A673 (cell line): ENCODE measurements at regions not wholly inside any gene's neighbourhood (a gene's known extent, or its start where the extent isn't known, plus 50 kb on each side); places are given as distances from the start of the nearest gene placed in this dataset.

Experiments
- BruUV-seq: library from RNA; stranded (reverse); fragments of 400-500 nt; replicated peaks from 2 replicates; lab custom pipeline; 2021; lab: Mats Ljungman, UMichigan
- CTCF ChIA-PET: fragments of 300-600 bp; sonication (Branson Sonifier 250); formaldehyde crosslinking; loops from one replicate; lab custom pipeline; 2022; ENCODE audit warnings: antibody characterized with exemption; lab: Charles Lee
- POLR2A ChIA-PET: fragments of 300-600 bp; sonication (Branson Sonifier 250); formaldehyde crosslinking; loops from one replicate; lab custom pipeline; 2022; ENCODE audit warnings: antibody characterized with exemption; ENCODE audit not compliant: low non-redundant PET; lab: Charles Lee
- DNase-seq: peaks from one replicate; pipeline ENCODE4 v3.0.0-alpha.2; 2015; ENCODE audit warnings: low spot score
- H3K27ac ChIP-seq: fragments of 200-600 bp; sonication (generic); 2 replicates; pipeline ENCODE4 v1.5.1; 2016; ENCODE audit warnings: mixed run types, low read depth, mild to moderate bottlenecking, mixed read lengths, antibody characterized with exemption, low read length; ENCODE audit not compliant: poor library complexity, severe bottlenecking
- H3K27me3 ChIP-seq: fragments of 200-600 bp; sonication (generic); replicated peaks from 2 replicates; pipeline ENCODE4 v1.6.1; 2017; ENCODE audit warnings: mixed run types, low read depth, mild to moderate bottlenecking, mixed read lengths, antibody characterized with exemption, low read length; ENCODE audit not compliant: insufficient read depth, poor library complexity
- H3K36me3 ChIP-seq: fragments of 200-600 bp; sonication (generic); 2 replicates; pipeline ENCODE4 v1.6.1; 2016; ENCODE audit warnings: mixed run types, mild to moderate bottlenecking, mixed read lengths, antibody characterized with exemption, low read length; ENCODE audit not compliant: insufficient read depth, poor library complexity, severe bottlenecking
- H3K4me1 ChIP-seq: fragments of 200-600 bp; sonication (generic); 2 replicates; pipeline ENCODE4 v1.6.1; 2017; ENCODE audit warnings: mixed run types, mild to moderate bottlenecking, mixed read lengths, antibody characterized with exemption, low read length; ENCODE audit not compliant: insufficient read depth, poor library complexity, severe bottlenecking
- H3K4me3 ChIP-seq: fragments of 200-600 bp; sonication (generic); 2 replicates; pipeline ENCODE4 v1.5.1; 2016; ENCODE audit warnings: low read depth, mixed run types, mild to moderate bottlenecking, mixed read lengths, low read length; ENCODE audit not compliant: poor library complexity, severe bottlenecking
- H3K9me3 ChIP-seq: fragments of 200-600 bp; sonication (generic); 2 replicates; pipeline ENCODE4 v1.6.1; 2016; ENCODE audit warnings: mixed run types, low read depth, mild to moderate bottlenecking, mixed read lengths, antibody characterized with exemption, low read length; ENCODE audit not compliant: poor library complexity, severe bottlenecking
- CTCF ChIP-seq: fragments of 300-800, 200-600 bp; sonication (generic); conservative IDR thresholded peaks from 2 replicates; pipeline ENCODE4 v1.5.1; 2017; ENCODE audit warnings: low read depth, mild to moderate bottlenecking, antibody characterized with exemption, low read length, moderate library complexity, mixed read lengths
- EZH2 ChIP-seq: fragments of 200-600 bp; sonication (generic); IDR thresholded peaks from 2 replicates; pipeline ENCODE4 v1.6.1; 2017; ENCODE audit warnings: borderline replicate concordance, low read depth, mild to moderate bottlenecking, mixed read lengths, antibody characterized with exemption, low read length; ENCODE audit not compliant: poor library complexity, severe bottlenecking
- intact Hi-C: fragments of 100-400 bp; cut with micrococcal nuclease; formaldehyde crosslinking; loops from one replicate; pipeline ENCODE4 v1.10.0; 2022; ENCODE audit not compliant: unreplicated experiment

GRCh38 chr2:2668681-2669265 lies 337.7 kb upstream of the MYT1L start:
- CTCF ChIA-PET, result no interaction called here
- no peaks in the 10 kb centered on the region for H3K4me1 ChIP-seq
- POLR2A ChIA-PET, result no interaction called here
- TF ChIP-seq EZH2, result no peak
- no peak for TF ChIP-seq CTCF
- H3K36me3 ChIP-seq, result no peaks in the 10 kb centered on the region
- no peaks in the 10 kb centered on the region for H3K9me3 ChIP-seq
- intact Hi-C loops, result no loop called here
- H3K27ac ChIP-seq, result no peak overlapping the region
- H3K27me3 ChIP-seq, result no peaks in the 10 kb centered on the region
- no TSS peak for BruUV-seq
- DNase-seq, result no peak
- H3K4me3 ChIP-seq, result no peak overlapping the region

GRCh38 chr2:2667690-2668089 lies 336.6 kb upstream of the MYT1L start:
- Histone ChIP-seq H3K9me3 (no peaks in the 10 kb centered on the region), H3K4me1 (no peaks in the 10 kb centered on the region), H3K27ac (no peak overlapping the region), H3K4me3 (no peak overlapping the region), H3K36me3 (no peaks in the 10 kb centered on the region), H3K27me3 (no peaks in the 10 kb centered on the region)
- ChIA-PET CTCF (no interaction called here), POLR2A (no interaction called here)
- TF ChIP-seq CTCF (no peak), EZH2 (no peak)
- BruUV-seq, result no TSS peak
- intact Hi-C loops, result no loop called here
- DNase-seq, result no peak

GRCh38 chr2:2665834-2666133 lies 334.7 kb upstream of the MYT1L start:
- BruUV-seq, result no TSS peak

More at GRCh38 chr2:2665834-2666133, 334.7 kb upstream of the MYT1L start:
- ChIA-PET CTCF (no interaction called here), POLR2A (no interaction called here)
- TF ChIP-seq CTCF (no peak), EZH2 (no peak)
- no peaks in the 10 kb centered on the region for H3K4me1 ChIP-seq
- no peak for DNase-seq
- no peaks in the 10 kb centered on the region for H3K36me3 ChIP-seq
- intact Hi-C loops, result no loop called here
- no peak overlapping the region for H3K27ac ChIP-seq
- no peak overlapping the region for H3K4me3 ChIP-seq
- H3K27me3 ChIP-seq, result no peaks in the 10 kb centered on the region
- no peaks in the 10 kb centered on the region for H3K9me3 ChIP-seq
